NCI-H2196 (cell line): ENCODE measurements at regions not wholly inside any gene's neighbourhood (a gene's known extent, or its start where the extent isn't known, plus 50 kb on each side); places are given as distances from the start of the nearest gene placed in this dataset.

Source experiments
- DNase-seq: peaks from one replicate; lab custom pipeline; 2025; ENCODE audit not compliant: unreplicated experiment; lab: John Stamatoyannopoulos, UW

GRCh38 chr6:1066449-1067090 lies 245.3 kb upstream of the FOXQ1 start:
- no peak for DNase-seq

- DNase-seq, result no peak
Observed at GRCh38 chr6:1065986-1066385, 245.9 kb upstream of the FOXQ1 start.

GRCh38 chr6:1063671-1064355 lies 248.1 kb upstream of the FOXQ1 start:
- no peak for DNase-seq

- DNase-seq, result no peak
Observed at GRCh38 chr6:1062786-1063545, 248.9 kb upstream of the FOXQ1 start.

GRCh38 chr6:1059596-1059995 lies 252.3 kb upstream of the FOXQ1 start:
- no peak for DNase-seq

GRCh38 chr6:1057490-1058135 lies 254.3 kb upstream of the FOXQ1 start:
- no peak for DNase-seq

- DNase-seq, result no peak
Observed at GRCh38 chr6:1055015-1055921, 256.6 kb upstream of the FOXQ1 start.

- DNase-seq, result no peak
Observed at GRCh38 chr6:1054653-1055014, 257.3 kb upstream of the FOXQ1 start.

GRCh38 chr6:1053586-1053985 lies 258.3 kb upstream of the FOXQ1 start:
- no peak for DNase-seq

- DNase-seq, result no peak
Observed at GRCh38 chr6:1052262-1052661, 259.6 kb upstream of the FOXQ1 start.

GRCh38 chr6:1049900-1050299 lies 262.0 kb upstream of the FOXQ1 start:
- no peak for DNase-seq

GRCh38 chr6:1049170-1049569 lies 262.7 kb upstream of the FOXQ1 start:
- DNase-seq, result no peak

- no peak for DNase-seq
Observed at GRCh38 chr6:1047981-1048541, 263.8 kb upstream of the FOXQ1 start.

- DNase-seq, result no peak
Observed at GRCh38 chr6:1045239-1045638, 266.7 kb upstream of the FOXQ1 start.

GRCh38 chr6:1044040-1044836 lies 267.7 kb upstream of the FOXQ1 start:
- no peak for DNase-seq

GRCh38 chr6:1043458-1043836 lies 268.5 kb upstream of the FOXQ1 start:
- no peak for DNase-seq

GRCh38 chr6:1042583-1043457 lies 269.1 kb upstream of the FOXQ1 start:
- DNase-seq, result no peak

GRCh38 chr6:1040393-1040792 lies 271.5 kb upstream of the FOXQ1 start:
- DNase-seq, result no peak

GRCh38 chr6:1039746-1040145 lies 272.2 kb upstream of the FOXQ1 start:
- no peak for DNase-seq
